ENCODE measurements at regions not wholly inside any gene's neighbourhood (a gene's known extent, or its start where the extent isn't known, plus 50 kb on each side); places are given as distances from the start of the nearest gene placed in this dataset.

DNA sequence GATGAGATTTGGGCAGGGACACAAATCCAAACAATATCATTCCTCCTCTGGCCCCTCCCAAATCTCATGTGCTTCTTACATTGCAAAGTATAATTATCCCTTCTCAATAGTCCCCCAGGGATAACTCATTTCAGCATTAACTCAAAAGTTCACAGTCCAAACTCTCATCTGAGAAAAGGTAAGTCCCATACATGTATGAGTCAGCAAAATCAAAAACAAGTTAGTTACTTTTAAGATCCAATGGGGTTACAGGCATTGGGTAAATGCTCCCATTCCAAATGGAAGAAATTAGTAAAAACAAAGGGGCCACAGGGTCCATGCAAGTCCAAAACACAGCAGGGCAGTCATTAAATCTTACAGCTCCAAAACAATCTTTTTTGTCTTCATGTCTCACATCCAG lies 917.9 kb upstream of the CDH10 start:
- Histone ChIP-seq H3K27ac (no peak overlapping the region), H3K4me1 (no peaks in the 10 kb centered on the region), H3K4me3 (no peak overlapping the region), H3K36me3 (no peaks in the 10 kb centered on the region), H3K9me3 (peaks cover 0 to 29% (median 0%) of the 10 kb centered on the region in 11 donors), H3K27me3 (no peaks in the 10 kb centered on the region)
- TF ChIP-seq, protein P1, sequence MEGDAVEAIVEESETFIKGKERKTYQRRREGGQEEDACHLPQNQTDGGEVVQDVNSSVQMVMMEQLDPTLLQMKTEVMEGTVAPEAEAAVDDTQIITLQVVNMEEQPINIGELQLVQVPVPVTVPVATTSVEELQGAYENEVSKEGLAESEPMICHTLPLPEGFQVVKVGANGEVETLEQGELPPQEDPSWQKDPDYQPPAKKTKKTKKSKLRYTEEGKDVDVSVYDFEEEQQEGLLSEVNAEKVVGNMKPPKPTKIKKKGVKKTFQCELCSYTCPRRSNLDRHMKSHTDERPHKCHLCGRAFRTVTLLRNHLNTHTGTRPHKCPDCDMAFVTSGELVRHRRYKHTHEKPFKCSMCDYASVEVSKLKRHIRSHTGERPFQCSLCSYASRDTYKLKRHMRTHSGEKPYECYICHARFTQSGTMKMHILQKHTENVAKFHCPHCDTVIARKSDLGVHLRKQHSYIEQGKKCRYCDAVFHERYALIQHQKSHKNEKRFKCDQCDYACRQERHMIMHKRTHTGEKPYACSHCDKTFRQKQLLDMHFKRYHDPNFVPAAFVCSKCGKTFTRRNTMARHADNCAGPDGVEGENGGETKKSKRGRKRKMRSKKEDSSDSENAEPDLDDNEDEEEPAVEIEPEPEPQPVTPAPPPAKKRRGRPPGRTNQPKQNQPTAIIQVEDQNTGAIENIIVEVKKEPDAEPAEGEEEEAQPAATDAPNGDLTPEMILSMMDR (IDR thresholded peaks at IDR 0.05), result no peak
- intact Hi-C loops (cut with DNase I), result no loop called here
- no peak for DNase-seq
- ATAC-seq, result no peak

DNA sequence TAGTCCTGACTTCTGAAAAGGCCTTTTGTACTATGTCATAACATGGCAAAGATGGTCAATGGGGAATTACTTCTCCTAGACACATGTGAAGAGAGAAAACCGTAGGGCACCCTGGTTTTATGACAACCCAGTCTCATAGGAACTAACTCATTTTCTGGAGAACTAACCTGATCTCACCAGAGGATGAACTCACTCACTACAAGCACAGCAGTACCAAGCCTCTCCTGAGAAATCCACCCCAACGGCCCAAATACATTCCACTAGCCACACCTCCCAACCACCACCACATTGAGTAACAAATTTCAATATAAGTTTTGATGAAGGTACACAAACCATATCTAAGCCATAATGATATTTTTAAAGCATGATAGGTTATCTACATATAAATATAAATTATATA lies 909.3 kb upstream of the CDH10 start:
- ATAC-seq (no peak), DNase-seq (no peak)
- Histone ChIP-seq H3K4me3 (no peak overlapping the region), H3K4me1 (no peaks in the 10 kb centered on the region), H3K27me3 (no peaks in the 10 kb centered on the region), H3K27ac (no peak overlapping the region), H3K36me3 (no peaks in the 10 kb centered on the region), H3K9me3 (peaks cover 0 to 2% (median 0%) of the 10 kb centered on the region in 11 donors)
- TF ChIP-seq, protein P1 (IDR thresholded peaks at IDR 0.05), result no peak
- intact Hi-C loops (cut with DNase I), result no loop called here
- WGBS, 2 donors, result 55 to 64% methylated on average over 2 of the region's 2 CpGs

DNA sequence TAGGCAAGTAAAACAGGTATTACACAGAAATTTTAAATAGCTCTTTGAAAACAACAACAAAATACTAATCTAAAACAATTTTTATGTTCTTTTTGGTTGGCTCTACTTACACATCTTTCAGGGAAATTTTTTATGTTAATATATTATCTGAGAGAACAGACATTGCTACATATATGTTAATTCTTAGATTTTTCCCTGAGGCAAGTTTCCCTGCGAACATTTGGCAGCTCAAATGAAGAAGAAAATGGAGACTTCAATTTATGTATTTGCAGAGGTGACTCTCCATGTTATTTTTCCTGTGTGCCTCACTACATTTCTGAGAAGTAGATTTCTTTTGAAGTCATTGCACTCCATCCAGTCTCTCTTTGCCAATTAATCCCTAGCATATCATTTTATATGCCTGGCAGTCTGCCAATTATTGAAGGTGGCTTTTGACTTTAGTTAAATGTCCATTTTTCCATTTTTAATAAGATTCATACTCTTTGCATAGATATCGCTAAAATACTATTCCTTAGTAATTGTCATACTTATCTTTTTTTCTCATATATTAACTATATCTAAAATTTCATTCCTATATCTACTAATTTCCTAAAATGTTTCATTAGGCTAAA lies 908.2 kb upstream of the CDH10 start:
- ATAC-seq, result no peak
- Histone ChIP-seq H3K27me3 (no peaks in the 10 kb centered on the region), H3K4me1 (no peaks in the 10 kb centered on the region), H3K4me3 (no peak overlapping the region), H3K9me3 (peaks cover 0 to 13% (median 0%) of the 10 kb centered on the region in 11 donors), H3K36me3 (no peaks in the 10 kb centered on the region), H3K27ac (no peak overlapping the region)
- no peak for DNase-seq
- TF ChIP-seq, protein P1 (IDR thresholded peaks at IDR 0.05), result no peak
- intact Hi-C loops (cut with DNase I), result no loop called here
- WGBS, 2 donors, result 85 to 94% methylated on average over 2 of the region's 2 CpGs

DNA sequence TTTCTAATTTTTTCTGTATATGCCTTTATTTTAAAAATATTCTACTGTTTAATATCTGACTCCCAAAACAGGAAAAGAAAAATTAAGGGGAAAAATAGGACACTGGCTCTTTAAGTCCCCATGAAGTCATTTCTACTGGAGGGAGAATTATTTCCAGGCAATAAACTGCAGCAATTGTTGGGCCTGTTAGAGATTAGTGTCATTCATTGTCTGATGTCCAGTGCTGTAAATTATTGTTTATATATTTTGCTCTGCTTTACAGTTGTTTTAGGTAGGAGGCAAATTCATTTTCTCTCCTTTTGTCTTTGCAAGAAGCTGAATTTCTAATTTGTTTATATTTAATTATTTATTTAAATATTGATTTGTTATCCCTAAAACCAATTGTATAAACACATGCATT lies 906.0 kb upstream of the CDH10 start:
- intact Hi-C loops (cut with DNase I), result no loop called here
- TF ChIP-seq, protein P1 (IDR thresholded peaks at IDR 0.05), result no peak
- Histone ChIP-seq H3K27ac (no peak overlapping the region), H3K27me3 (no peaks in the 10 kb centered on the region), H3K4me1 (no peaks in the 10 kb centered on the region), H3K36me3 (no peaks in the 10 kb centered on the region), H3K9me3 (peaks cover 0 to 25% (median 0%) of the 10 kb centered on the region in 11 donors), H3K4me3 (no peak overlapping the region)
- DNase-seq (no peak), ATAC-seq (no peak)

Measured in heart right ventricle (tissue), 16 donors.